IPS-NIHi11 (cell line): ENCODE measurements at regions not wholly inside any gene's neighbourhood (a gene's known extent, or its start where the extent isn't known, plus 50 kb on each side); places are given as distances from the start of the nearest gene placed in this dataset.
A peak's percentile ranks its signal among the peaks of the same experiment; 100 is the strongest.

Experiments used
- DNase-seq: peaks from one replicate; pipeline ENCODE4 v3.0.0; 2012; ENCODE audit warnings: mixed read lengths, low spot score

DNA sequence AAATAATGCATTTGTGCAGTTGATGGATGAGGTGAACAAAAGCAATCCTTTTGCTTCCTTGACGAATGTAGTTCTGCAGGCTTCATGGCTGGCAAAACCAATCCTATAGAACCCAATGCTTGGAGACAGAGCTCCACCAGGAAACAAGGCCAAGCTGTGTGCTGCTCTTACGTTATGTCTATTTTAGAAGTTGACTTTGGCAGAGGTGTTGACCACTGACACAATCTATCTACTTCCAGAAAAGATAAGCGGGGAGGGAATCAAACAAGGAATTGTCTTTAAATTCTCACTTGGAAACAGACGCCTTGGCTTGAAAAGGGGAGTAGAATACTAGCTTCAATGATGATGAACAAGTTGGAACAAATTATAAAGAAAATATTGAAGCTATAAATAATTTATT, 211.2 kb downstream of the SETD4 start:
- DNase-seq, result no peak

DNA sequence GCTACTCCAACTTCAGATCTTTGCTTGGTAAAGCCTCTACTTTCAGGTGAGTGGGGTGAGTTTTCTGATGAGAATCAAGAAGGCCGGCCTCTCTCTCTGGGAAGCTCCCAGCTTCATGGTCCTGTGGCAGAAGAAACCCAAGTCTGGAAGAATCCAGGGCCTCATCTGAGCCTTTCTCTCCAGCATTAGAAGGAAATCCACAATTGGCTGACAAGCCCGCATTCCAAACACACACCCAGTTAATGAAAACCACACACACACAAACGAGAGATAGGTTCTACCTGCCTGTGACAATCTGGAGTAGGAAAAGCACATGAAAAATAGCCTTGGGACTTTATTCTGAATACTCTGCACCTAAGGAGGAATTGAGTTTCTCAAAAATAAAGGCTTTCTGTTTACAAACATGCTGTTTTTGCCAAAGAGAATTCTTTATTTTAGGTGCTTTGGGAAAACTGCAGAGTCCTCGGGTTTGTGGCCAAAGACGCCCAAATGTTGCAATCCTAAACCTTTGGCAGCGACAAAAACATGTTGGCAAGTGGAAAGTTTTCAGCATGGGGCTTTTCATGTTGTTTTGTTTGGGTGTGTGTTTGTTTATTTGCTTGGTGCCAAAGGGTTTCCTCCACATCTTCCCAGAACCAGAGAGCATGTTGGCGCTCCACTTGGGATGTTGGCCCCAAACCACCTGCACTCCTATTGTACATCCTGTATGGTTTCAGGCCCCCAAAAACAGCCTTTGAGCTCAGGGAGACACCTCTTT, 216.2 kb downstream of the SETD4 start:
- DNase-seq, result no peak

DNA sequence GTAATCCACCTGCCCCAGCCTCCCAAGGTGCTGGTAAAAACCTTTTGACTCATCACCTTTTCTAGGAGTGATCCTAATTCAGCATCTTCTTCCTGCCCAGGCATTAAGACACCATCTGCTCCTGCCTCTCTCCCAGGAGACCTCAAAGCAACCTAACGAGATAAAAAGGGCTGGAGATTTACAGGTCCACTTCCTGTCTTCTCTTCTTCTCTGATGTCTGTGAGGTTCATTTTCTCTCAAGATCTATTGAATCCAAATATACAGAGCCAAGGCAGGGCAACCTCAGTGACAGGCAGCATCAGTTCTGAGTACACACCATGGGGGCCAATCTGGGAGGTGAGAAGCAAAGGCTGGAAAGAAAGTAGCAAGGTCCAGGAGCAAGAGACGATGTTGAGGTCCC, 219.4 kb downstream of the SETD4 start:
- DNase-seq, result no peak

DNA sequence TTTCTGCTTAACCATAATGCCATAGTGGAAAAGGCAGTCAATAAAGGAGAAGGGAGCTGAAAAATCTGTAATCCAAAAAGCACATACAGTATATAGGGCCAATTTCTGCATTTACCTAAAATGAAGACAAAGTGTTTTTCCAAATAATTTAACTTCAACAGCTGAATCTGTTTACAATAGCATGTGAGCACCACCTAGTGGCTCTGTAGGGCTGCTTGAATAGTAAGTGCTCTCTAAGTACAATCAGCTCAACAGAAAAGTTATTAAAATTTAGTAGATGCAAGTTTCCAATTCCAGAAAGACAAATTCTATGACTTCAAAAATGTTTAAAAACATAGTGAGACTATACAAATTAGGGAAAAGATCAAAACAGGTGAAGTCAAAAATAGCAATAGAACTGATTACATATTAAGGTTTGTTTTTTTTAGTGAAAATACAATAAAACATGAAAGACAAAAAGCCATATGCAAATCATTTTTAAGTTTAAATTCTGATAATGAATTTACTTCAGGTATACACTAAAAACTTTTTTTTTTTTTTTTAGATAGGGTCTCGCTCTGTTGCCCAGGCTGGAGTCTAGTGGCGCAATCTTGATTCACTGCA, 220.0 kb downstream of the SETD4 start:
- peak; percentile 35 for DNase-seq

DNA sequence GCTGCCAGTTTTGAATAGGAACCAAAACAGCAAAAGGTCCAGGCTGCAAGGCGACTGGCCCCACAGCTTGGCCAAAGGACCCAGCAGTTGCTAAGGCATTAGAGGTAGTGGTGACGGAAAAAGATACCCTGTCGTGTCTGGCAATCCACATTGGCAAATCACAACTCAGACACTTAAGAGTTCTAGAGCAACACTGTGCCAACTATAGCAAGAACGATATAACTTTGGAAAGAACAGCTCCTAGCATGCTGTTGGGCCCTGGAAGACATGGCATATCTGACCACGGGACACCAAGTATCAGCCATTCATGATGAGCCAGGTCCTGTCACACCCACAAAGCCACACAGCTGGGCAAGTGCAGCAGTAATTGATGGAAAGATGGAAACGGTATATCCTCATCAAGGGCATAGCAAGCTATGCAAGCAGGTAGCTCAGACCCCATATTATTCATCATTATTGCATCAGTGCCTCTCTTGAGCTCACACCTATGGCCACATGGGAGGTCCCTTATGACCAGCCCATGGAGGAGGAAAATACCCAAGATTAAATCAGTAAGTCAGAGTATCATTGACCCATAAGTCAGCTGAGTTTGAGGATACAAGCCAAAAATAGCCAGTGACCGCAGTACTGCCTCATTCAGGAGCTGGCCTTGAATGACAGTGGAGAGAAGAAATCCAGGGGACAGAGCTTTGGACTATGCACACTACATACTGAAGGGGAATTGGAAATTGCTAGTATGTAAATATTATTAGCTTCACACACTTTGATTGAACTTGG, 221.2 kb downstream of the SETD4 start:
- DNase-seq, result no peak

DNA sequence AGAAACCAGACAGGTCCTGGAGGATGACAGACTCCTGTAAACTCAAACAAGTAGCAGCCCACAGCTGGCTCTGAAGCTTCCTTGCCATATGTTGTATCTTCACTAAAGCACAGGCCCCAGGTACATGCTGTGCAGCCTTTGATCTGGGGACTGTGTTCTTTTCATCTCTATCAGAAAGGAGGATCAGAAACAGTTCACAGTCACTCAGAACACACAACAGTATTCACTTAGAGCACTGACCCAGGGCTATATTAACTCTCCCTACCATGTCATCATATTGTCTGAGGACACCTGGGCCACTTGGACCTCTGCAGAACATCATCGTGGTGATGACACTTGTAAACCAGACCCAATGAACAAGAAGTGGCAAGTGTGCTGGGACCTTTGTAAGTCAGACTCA, 222.0 kb downstream of the SETD4 start:
- no peak for DNase-seq

DNA sequence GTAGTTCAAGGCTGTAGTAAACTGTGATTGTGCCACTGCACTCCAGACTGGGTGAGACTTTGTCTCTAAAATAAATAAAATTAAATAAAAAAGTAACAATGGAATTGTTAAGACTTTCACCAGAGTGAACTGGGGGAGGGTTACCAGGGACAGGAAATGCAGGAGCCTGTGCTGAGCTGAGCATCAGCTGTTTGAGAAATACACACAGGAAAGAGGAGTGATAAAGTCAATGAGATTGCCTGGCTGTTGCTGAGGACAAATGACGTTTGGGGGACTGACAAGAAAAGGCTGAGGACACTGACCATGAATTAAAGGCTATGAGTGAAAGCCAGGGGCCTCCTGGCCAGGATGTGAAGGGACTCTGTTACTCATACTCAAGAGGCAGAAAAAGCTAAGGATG, 226.3 kb downstream of the SETD4 start:
- DNase-seq, result no peak

DNA sequence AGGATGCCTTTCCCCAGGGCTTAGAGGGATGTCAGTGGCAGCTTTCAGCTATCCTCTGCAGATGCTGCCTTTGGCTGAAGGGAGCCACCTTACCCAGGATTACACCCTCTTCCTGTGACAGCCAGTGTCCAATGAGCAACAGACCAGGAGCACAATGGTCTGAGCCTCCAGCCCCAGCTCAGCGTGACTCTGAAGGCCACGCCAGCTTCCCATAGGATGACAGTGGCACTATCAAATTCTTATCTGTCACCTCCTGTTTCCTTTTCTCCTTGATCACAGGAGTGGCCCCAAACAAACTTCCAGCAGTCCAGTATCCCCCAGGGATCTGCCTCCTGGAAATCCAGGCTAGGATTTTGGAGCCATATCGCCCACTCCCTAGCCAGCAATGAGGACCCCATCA, 226.9 kb downstream of the SETD4 start:
- DNase-seq, result no peak

DNA sequence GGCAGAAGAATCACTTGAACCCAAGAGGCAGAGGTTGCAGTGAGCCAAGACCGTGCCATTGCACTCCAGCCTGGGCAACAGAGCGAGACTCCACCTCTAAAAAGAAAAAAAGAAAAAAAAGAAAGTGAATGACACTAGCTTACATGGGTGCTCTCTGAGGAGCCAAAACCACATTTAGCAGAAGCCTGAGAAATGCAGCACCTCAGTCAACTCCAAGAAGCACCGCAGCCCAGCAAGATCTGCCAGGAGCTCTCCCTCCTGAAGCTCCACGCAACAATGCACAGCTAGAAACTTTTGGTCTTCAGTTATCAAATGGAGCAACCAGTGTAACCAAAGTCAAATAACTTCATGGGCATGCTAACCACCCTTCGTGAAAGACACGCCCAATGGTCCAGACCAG, 229.1 kb downstream of the SETD4 start:
- DNase-seq, result no peak

DNA sequence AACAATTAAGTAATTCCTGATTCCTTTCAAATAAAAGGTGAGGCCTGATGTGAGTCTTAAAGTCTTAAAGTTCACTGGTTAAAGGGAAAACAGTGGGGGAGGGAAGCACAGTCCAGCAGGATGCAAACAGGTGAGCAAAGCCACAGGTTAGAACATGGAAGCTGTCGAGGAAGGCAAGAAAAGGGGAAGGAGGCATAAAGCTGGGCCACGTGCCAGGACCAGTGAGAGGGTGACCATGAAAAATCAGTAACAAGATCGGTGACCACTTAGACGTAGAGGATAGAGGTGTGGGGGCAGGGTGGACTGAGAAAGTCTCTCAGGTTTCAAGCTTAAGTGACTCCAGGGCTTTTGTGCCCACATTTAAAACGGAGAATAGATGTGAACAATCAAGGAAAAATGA, 231.3 kb downstream of the SETD4 start:
- DNase-seq, result no peak

DNA sequence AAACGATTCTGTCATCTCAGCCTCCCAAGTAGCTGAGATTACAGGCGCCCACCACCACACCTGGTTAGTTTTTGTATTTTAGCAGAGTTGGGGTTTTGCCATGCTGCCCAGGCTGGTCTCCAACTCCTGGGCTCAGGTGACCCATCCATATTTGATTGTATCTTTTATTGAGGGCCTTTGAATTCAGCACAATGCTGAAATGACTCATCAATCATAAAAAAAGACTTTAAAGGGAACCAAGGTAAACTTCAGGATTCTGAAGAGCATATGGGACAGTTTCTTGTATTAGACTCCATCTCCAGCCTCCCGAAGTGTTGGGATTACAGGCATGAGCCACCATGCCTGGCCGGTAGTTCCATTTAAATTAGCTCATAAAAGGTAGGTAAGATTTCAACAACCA, 232.2 kb downstream of the SETD4 start:
- no peak for DNase-seq

DNA sequence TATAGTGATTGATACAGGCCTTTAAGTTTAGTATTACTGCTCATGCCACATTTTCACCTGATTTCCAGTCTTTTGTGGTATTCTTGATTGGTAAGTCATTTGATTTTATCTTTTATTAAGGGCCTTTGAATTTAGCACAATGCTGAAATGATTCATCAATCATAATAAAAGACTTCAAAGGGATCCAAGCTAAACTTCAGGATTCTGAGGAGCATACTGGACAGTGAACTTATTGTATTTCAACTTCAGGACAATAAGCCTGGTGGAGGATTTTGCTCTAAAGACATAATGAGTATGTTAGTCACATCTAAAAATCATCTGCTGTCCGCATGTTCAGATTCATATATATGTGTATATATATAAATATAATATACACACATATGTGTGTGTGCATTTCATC, 233.3 kb downstream of the SETD4 start:
- DNase-seq, result no peak

DNA sequence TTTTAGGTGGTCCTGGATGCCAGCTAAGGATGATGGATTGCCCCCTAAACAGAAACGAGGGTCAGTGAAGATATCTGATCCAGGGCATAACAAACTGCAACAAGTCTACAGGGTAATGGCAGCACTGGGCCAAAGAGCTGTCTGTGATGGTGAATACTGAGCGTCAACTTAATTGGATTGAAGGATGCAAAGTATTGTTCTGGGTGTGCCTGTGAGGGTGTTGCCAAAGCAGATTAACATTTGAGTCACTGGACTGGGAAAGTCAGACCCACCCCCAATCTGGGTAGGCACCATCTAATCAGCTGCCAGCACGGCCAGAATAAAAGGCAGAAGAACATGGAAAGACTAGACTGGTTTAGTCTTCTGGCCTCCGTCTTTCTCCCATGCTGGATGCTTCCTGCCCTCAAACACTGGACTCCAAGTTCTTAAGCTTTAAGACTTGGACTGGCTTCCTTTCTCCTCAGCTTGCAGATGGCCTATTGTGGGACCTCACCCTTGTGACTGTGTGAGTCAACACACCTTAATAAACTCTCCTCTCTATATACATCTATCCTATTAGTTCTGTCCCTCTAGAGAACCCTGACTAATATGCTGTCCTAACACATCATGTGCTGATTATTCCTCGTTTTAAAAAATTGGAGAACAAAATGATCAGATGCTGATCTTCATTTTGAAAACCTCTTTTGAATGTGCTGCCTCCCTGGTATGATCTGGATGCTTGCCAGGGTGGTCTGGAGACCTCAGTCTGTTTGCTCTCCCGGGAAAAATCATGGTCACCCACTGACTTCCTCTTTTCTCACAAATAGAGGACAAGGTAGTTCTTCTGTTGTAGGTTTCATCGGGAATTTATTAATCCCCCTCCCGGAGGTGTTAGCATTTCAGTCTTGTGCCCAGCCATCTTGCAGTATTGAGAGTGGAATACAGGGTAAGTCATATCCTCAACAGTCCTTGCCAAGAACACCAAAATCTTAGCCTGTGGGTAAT, 234.7 kb downstream of the SETD4 start:
- no peak for DNase-seq

DNA sequence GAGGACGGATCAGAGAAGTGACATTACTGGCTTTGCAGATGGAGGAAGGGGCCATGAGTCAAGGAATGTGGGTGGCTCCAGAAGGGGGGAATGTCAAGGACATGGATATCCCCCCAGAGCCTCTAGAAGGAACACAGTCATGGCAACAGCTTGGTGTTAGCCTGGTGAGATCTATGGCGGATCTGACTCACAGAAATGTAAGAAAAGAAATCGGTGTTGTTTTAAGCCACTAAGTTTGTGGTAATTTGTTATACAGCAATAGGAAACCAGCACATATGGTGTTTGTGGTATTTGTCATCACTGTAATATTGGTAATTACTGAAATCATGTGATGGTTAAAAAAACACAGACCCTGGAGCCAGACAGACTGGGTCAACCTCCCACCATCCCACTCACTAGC, 236.2 kb downstream of the SETD4 start:
- DNase-seq, result no peak

DNA sequence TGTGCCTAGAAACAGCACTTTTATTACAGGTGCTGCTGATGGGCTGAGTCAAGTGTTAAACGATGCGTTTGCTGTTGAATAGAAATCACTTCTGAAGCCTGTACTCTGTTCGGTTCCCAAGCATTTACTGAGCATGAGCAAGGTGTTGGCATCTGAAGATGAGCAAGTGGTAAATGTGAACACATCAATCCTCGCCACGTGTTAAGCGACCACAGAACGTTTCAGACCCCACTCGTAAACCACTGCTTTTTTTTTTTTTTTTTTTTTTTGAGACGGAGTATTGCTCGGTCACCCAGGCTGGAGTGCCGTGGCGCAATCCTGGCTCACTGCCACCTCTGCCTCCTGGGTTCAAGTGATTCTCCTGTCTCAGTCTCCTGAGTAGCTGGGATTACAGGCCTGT, 241.2 kb downstream of the SETD4 start:
- no peak for DNase-seq

DNA sequence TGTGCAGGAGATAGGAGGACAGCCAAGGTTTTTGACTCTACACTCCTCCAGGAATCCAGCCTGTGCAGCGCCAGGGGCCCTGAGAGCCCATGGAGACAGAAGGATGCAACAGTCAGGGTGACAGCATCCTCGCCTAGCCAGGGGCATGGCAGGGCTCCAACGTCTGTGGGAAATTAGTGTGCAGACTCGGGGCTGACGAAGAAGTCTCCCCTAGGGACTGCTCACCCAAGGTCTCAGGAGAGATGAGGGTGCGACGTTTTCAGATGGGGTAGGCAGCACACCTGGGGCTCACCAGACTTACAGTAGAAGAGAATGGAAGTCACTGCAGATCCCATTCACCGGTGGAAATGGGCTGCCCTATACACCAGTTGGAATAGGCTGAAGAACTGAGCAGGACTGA, 241.7 kb downstream of the SETD4 start:
- no peak for DNase-seq

DNA sequence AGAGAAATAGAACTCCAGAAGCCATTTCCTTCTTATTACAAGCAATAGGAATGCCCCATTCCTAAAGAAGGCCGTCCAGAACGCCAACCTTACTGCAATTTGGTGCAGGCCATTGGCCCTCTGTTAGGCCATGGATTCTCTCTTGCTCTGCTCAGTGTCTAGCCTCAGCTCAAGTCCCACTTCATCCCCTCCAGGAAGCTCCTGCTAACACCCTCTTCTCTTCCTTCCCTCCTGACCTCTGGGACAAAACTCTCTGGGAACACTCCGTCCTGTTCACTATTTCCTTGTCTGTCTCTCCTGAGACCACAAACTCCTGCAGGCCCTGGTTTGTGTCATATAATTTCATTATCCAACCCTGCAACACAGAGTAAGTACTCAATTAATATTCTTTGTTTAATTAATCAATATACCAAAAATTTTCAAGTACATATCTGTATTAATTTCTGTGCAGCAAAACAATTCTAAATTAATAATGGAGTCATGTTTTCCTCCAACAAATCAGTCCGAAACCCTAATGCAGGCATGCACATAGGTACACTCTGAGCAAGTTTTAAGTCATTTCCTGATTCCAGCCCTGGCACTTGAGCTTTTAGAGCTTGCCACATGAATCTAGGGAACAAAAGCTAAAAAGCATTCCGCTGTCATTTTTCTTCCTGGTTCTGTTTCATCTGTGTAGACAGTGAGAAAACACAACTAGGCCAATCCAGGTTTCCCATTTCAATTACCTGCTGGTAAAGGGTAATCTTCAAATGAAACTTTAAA, 245.3 kb downstream of the SETD4 start:
- DNase-seq, result no peak

DNA sequence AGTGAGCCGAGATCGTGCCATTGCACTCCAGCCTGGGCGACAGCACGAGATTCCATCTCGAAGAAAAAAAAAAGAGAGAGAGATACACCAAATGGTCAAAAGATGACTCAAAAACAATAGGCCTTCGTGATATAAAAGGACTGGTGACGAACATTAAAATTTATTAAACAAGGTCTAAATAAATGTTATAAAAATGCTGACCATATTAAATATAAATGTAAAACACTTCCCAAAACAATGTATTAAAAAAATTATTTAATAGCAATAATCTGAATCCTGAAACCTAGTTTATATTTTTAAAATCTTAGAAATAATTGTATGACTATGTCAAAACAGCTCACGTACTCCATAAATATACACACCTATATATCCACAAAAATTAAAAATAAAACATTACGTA, 247.6 kb downstream of the SETD4 start:
- no peak for DNase-seq

DNA sequence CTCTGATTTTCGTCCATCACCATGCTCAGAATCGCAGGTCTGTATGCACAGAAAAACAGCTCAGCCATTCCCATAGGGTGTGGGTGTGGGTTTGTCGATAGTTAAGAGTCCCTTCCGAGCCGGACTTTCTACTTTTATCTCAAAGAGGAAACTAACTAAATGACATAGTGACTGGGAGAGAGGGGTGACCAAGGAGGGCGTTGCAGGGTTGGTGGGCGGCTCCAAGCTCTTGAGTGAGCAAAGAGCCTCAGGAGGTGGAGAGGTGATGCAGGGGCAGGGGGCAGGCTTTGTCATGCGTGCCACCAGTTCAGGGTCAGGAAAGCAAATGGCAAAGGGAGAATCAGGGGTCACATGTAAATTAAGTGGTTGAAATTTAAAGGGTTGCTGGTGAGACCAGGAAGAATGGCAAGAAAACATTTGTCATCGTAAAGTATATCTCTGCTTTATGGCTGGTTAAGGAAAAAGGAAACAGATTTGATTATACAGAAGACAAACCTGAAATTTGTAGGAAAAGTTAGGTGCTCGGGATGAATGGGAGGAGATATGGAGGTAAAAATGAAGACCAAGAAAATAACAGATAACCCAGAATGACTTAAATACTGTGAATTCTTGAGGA, 249.0 kb downstream of the SETD4 start:
- DNase-seq, result peak; percentile 40

DNA sequence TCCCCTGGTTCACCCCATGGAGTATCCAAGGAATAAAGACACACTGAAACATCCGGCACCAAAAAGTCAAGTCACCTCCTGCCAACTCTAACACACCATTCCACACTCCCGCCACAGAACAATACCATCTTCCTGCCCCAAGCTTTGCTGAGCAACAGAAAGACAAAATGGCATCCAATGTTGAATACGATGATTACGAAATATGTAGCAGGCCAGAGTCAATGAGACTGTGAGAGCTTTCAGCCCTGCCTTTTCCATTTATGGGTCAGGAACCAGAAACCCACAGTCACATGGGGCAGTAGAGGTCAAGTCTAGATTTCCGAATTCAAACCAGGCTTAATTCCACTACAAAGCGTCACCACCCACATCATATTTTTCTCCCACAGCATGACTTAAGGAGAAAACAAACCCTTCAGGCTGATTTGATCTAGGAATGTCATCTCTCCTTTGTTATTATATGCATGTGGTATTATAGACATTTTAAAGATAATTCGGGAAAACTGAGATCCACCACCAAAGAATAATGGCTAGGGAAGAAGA, 249.8 kb downstream of the SETD4 start:
- DNase-seq, result no peak

DNA sequence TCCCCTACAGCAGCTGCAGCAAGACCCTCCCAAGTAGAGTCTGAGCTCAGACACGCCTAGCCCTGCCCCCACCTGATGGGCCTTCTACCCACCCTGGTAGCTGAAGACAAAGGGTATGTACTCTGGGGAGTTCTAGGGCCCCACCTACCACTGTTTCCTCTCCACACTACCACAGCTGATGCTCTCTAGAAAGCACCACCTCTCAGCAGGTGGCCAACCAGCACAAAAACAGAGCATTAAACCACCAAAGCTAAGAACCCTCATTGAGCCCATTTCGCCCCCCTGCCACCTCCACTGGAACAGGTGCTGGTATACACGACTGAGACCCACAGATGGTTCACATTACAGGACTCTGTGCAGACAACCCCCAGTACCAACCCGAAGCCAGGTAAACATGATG, 258.9 kb downstream of the SETD4 start:
- no peak for DNase-seq
